Loucy (cell line): ENCODE measurements at regions not wholly inside any gene's neighbourhood (a gene's known extent, or its start where the extent isn't known, plus 50 kb on each side); places are given as distances from the start of the nearest gene placed in this dataset.

Experiments used
- EZH2phosphoT487 ChIP-seq: fragments of 200-600 bp; IDR thresholded peaks from 2 replicates; pipeline ENCODE4 v1.6.1; 2018; ENCODE audit warnings: antibody characterized with exemption, mild to moderate bottlenecking, moderate library complexity, borderline replicate concordance
- TF ChIP-seq, protein P1 (sequence below): fragments of 200-600 bp; sonication (generic); conservative IDR thresholded peaks from 2 replicates; pipeline ENCODE4 v1.5.1; 2014; ENCODE audit warnings: mild to moderate bottlenecking, antibody characterized with exemption, low read length

DNA sequence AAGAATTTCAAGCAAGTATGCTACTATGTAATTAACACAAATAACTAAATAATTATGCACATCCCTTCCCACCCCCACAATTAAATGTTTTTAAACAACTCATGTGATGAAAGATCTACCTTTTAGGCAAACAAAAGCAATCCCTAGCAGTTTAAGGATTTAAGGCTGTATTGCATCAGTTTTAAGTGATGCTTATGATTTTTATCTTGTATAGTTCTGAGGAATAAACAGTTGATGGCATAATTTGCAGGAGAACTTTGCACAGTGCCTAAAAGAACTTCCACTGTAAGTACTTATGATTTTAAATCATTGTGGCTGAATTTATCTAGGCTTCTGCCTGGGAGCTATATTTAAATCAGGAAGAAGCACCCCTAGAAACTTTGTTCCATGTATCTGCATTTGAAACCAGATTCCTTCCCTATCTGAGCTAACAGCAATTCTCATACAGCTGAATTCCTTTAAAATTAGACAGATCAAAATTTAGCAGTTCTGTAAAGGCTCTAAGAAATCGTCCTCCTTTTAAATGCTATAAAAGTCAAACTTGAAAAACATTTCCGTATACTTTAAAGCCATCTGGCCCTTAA, 388.6 kb downstream of the BCAT1 start:
- TF ChIP-seq, protein P1, sequence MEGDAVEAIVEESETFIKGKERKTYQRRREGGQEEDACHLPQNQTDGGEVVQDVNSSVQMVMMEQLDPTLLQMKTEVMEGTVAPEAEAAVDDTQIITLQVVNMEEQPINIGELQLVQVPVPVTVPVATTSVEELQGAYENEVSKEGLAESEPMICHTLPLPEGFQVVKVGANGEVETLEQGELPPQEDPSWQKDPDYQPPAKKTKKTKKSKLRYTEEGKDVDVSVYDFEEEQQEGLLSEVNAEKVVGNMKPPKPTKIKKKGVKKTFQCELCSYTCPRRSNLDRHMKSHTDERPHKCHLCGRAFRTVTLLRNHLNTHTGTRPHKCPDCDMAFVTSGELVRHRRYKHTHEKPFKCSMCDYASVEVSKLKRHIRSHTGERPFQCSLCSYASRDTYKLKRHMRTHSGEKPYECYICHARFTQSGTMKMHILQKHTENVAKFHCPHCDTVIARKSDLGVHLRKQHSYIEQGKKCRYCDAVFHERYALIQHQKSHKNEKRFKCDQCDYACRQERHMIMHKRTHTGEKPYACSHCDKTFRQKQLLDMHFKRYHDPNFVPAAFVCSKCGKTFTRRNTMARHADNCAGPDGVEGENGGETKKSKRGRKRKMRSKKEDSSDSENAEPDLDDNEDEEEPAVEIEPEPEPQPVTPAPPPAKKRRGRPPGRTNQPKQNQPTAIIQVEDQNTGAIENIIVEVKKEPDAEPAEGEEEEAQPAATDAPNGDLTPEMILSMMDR = no peak
- no peak for TF ChIP-seq EZH2phosphoT487
